NCI-H1092 treated with DMSO at 0.1 percent for 48 hours (cell line): ENCODE measurements at regions not wholly inside any gene's neighbourhood (a gene's known extent, or its start where the extent isn't known, plus 50 kb on each side); places are given as distances from the start of the nearest gene placed in this dataset.
"Not testable (repeated sequence)": the region's sequence is repeated elsewhere in the genome, so short reads cannot be mapped to it uniquely, and the experiment has no call there.

Experiments used
- DNase-seq: peaks from one replicate; lab custom pipeline; 2025; lab: John Stamatoyannopoulos, UW

- DNase-seq: not testable (repeated sequence)
These were observed 722.9 kb downstream of the NTRK3 start for GRCh38 chr15:87533637-87534036.

- DNase-seq: no peak
These were observed 727.7 kb downstream of the NTRK3 start for GRCh38 chr15:87528873-87529272.

- no peak for DNase-seq
These were observed 728.7 kb downstream of the NTRK3 start for GRCh38 chr15:87527875-87528274.

- no peak for DNase-seq
These were observed 729.1 kb downstream of the NTRK3 start for GRCh38 chr15:87527416-87527815.

GRCh38 chr15:87523516-87523915 lies 733.0 kb downstream of the NTRK3 start:
- no peak for DNase-seq

- no peak for DNase-seq
These were observed 733.5 kb downstream of the NTRK3 start for GRCh38 chr15:87522997-87523396.

GRCh38 chr15:87518957-87519356 lies 737.6 kb downstream of the NTRK3 start:
- no peak for DNase-seq

GRCh38 chr15:87508086-87508485 lies 748.5 kb downstream of the NTRK3 start:
- no peak for DNase-seq

- no peak for DNase-seq
These were observed 754.4 kb downstream of the NTRK3 start for GRCh38 chr15:87502173-87502572.

GRCh38 chr15:87500240-87500639 lies 756.3 kb downstream of the NTRK3 start:
- DNase-seq: no peak

- no peak for DNase-seq
These were observed 758.0 kb downstream of the NTRK3 start for GRCh38 chr15:87498560-87498959.

- DNase-seq: no peak
These were observed 759.7 kb downstream of the NTRK3 start for GRCh38 chr15:87496795-87497194.

GRCh38 chr15:87496109-87496508 lies 760.4 kb downstream of the NTRK3 start:
- DNase-seq: no peak

- DNase-seq: no peak
These were observed 762.7 kb downstream of the NTRK3 start for GRCh38 chr15:87493803-87494202.

- no peak for DNase-seq
These were observed 764.2 kb downstream of the NTRK3 start for GRCh38 chr15:87492321-87492720.

GRCh38 chr15:87490666-87491065 lies 765.9 kb downstream of the NTRK3 start:
- DNase-seq: no peak

GRCh38 chr15:87489902-87490665 lies 766.5 kb downstream of the NTRK3 start:
- no peak for DNase-seq

GRCh38 chr15:87489456-87489855 lies 767.1 kb downstream of the NTRK3 start:
- no peak for DNase-seq

- no peak for DNase-seq
These were observed 769.1 kb downstream of the NTRK3 start for GRCh38 chr15:87487484-87487883.

GRCh38 chr15:87483468-87483867 lies 773.1 kb downstream of the NTRK3 start:
- DNase-seq: no peak

- DNase-seq: no peak
These were observed 775.4 kb downstream of the NTRK3 start for GRCh38 chr15:87481126-87481525.

GRCh38 chr15:87478687-87479072 lies 777.9 kb downstream of the NTRK3 start:
- DNase-seq: no peak

GRCh38 chr15:87477737-87478686 lies 778.5 kb downstream of the NTRK3 start:
- peak; percentile 8 for DNase-seq
